DOHH2 (cell line): ENCODE measurements at regions not wholly inside any gene's neighbourhood (a gene's known extent, or its start where the extent isn't known, plus 50 kb on each side); places are given as distances from the start of the nearest gene placed in this dataset.

Experiments used
- H3F3A ChIP-seq: fragments of 200-600 bp; sonication (generic), shearing (Covaris generic); 2 replicates; pipeline ENCODE4 v1.6.0; 2016; ENCODE audit warnings: antibody characterized with exemption, mild to moderate bottlenecking; ENCODE audit not compliant: control insufficient read depth, insufficient read depth
- H3K27ac ChIP-seq: fragments of 200-600 bp; sonication (generic); 2 replicates; pipeline ENCODE4 v1.5.1; 2014; ENCODE audit warnings: low read depth, mild to moderate bottlenecking, low read length, moderate library complexity
- H3K27me3 ChIP-seq: fragments of 200-600 bp; sonication (generic); 2 replicates; pipeline ENCODE4 v1.6.1; 2014; ENCODE audit warnings: mild to moderate bottlenecking, low read length, mixed read lengths; ENCODE audit not compliant: control insufficient read depth
- H3K36me3 ChIP-seq: fragments of 200-600 bp; sonication (generic); 2 replicates; pipeline ENCODE4 v1.6.1; 2014; ENCODE audit warnings: mild to moderate bottlenecking, low read length, moderate library complexity, mixed read lengths; ENCODE audit not compliant: control insufficient read depth
- H3K4me1 ChIP-seq: fragments of 200-600 bp; sonication (generic); 2 replicates; pipeline ENCODE4 v1.6.1; 2014; ENCODE audit warnings: mild to moderate bottlenecking, low read length, mixed read lengths; ENCODE audit not compliant: control insufficient read depth
- H3K4me2 ChIP-seq: fragments of 200-600 bp; sonication (generic); 2 replicates; pipeline ENCODE4 v1.6.0; 2014; ENCODE audit warnings: mild to moderate bottlenecking, low read length, moderate library complexity
- H3K4me3 ChIP-seq: fragments of 200-600 bp; sonication (generic); 2 replicates; pipeline ENCODE4 v1.5.1; 2014; ENCODE audit warnings: mild to moderate bottlenecking, low read length, mixed read lengths
- H3K79me2 ChIP-seq: fragments of 200-600 bp; sonication (generic); 2 replicates; pipeline ENCODE4 v1.6.1; 2014; ENCODE audit warnings: mild to moderate bottlenecking, low read length, mixed read lengths; ENCODE audit not compliant: control insufficient read depth
- H3K9me2 ChIP-seq: fragments of 200-600 bp; sonication (generic); replicated peaks from 2 replicates; pipeline ENCODE4 v1.6.1; 2014; ENCODE audit warnings: mild to moderate bottlenecking, low read length, mixed read lengths; ENCODE audit not compliant: control insufficient read depth
- H3K9me3 ChIP-seq: fragments of 200-600 bp; sonication (generic); 2 replicates; pipeline ENCODE4 v1.6.1; 2014; ENCODE audit warnings: antibody characterized with exemption, low read length, mixed read lengths; ENCODE audit not compliant: control insufficient read depth, insufficient read depth
- H4K20me1 ChIP-seq: fragments of 200-600 bp; sonication (generic); 2 replicates; pipeline ENCODE4 v1.6.0; 2014; ENCODE audit warnings: low read depth, mild to moderate bottlenecking, antibody characterized with exemption, low read length, moderate library complexity; ENCODE audit not compliant: control insufficient read depth, insufficient read depth
- CTCF ChIP-seq: fragments of 200-600 bp; sonication (generic); IDR thresholded peaks from one replicate; pipeline ENCODE4 v1.5.1; 2014; ENCODE audit warnings: antibody characterized with exemption, mild to moderate bottlenecking, low read depth, low read length; ENCODE audit not compliant: poor library complexity, severe bottlenecking
- EZH2phosphoT487 ChIP-seq: fragments of 200-600 bp; sonication (generic); IDR thresholded peaks from 2 replicates; pipeline ENCODE4 v1.6.1; 2017; ENCODE audit warnings: borderline replicate concordance, mild to moderate bottlenecking, antibody characterized with exemption, low read length, moderate library complexity, mixed read lengths

GRCh38 chr16:54533856-54534490, 247.4 kb upstream of the IRX3 start:
- Histone ChIP-seq H3K27ac (no peak overlapping the region), H3K79me2 (no peaks in the 10 kb centered on the region), H3K36me3 (no peaks in the 10 kb centered on the region), H3K4me3 (no peak overlapping the region), H3F3A (no peaks in the 10 kb centered on the region), H3K4me1 (no peaks in the 10 kb centered on the region), H3K9me3 (peaks cover 7% of the 10 kb centered on the region; the same call in 1 of the 2 replicates), H3K27me3 (no peaks in the 10 kb centered on the region), H3K4me2 (no peak overlapping the region), H4K20me1 (no peaks in the 10 kb centered on the region), H3K9me2 (no peaks in the 10 kb centered on the region)
- TF ChIP-seq CTCF: no peak
- no peak for TF ChIP-seq EZH2phosphoT487

GRCh38 chr16:54526916-54527315, 240.3 kb upstream of the IRX3 start:
- Histone ChIP-seq H3K79me2 (no peaks in the 10 kb centered on the region), H3K4me1 (no peaks in the 10 kb centered on the region), H3K27me3 (no peaks in the 10 kb centered on the region), H3K36me3 (no peaks in the 10 kb centered on the region), H3K27ac (no peak overlapping the region), H3K4me3 (no peak overlapping the region), H3K9me2 (no peaks in the 10 kb centered on the region), H3K9me3 (no peaks in the 10 kb centered on the region; the same call in 1 of the 2 replicates), H3K4me2 (no peak overlapping the region), H3F3A (no peaks in the 10 kb centered on the region), H4K20me1 (no peaks in the 10 kb centered on the region)
- no peak for TF ChIP-seq CTCF
- no peak for TF ChIP-seq EZH2phosphoT487

GRCh38 chr16:54526087-54526486, 239.5 kb upstream of the IRX3 start:
- Histone ChIP-seq H3K4me1 (no peaks in the 10 kb centered on the region), H4K20me1 (no peaks in the 10 kb centered on the region), H3K4me3 (no peak overlapping the region), H3K27me3 (no peaks in the 10 kb centered on the region), H3K36me3 (no peaks in the 10 kb centered on the region), H3K79me2 (no peaks in the 10 kb centered on the region), H3K9me3 (no peaks in the 10 kb centered on the region; the same call in 1 of the 2 replicates), H3K9me2 (no peaks in the 10 kb centered on the region), H3K27ac (no peak overlapping the region), H3K4me2 (no peak overlapping the region), H3F3A (no peaks in the 10 kb centered on the region)
- TF ChIP-seq EZH2phosphoT487 (no peak), CTCF (no peak)
